BJ (cell line): ENCODE measurements at regions not wholly inside any gene's neighbourhood (a gene's known extent, or its start where the extent isn't known, plus 50 kb on each side); places are given as distances from the start of the nearest gene placed in this dataset.

Source experiments
- CTCF ChIA-PET: fragments of 350-600 bp; formaldehyde crosslinking; extraction: SDS; loops from one replicate; lab custom pipeline; 2021; ENCODE audit warnings: antibody characterized with exemption, inconsistent platforms; lab: Yijun Ruan, JAX
- POLR2A ChIA-PET: fragments of 300-600 bp; sonication (Branson Sonifier 250); formaldehyde crosslinking; extraction: SDS; loops from one replicate; lab custom pipeline; 2021; ENCODE audit warnings: antibody characterized with exemption; lab: Charles Lee
- DNase-seq: peaks from one replicate; pipeline ENCODE4 v3.0.0-alpha.2; 2011; ENCODE audit warnings: low read depth
- H3K27me3 ChIP-seq: 2 replicates; pipeline ENCODE4 v1.6.0; 2011; ENCODE audit warnings: low read length; ENCODE audit not compliant: control insufficient read depth, insufficient read depth
- H3K36me3 ChIP-seq: 2 replicates; pipeline ENCODE4 v1.5.1; 2011; ENCODE audit warnings: low read length; ENCODE audit not compliant: control insufficient read depth, insufficient read depth
- H3K4me3 ChIP-seq: 2 replicates; pipeline ENCODE4 v1.5.1; 2011; ENCODE audit warnings: low read depth, mild to moderate bottlenecking, control low read depth, low read length
- CTCF ChIP-seq: IDR thresholded peaks from 2 replicates; pipeline ENCODE4 v1.5.1; 2011; ENCODE audit warnings: low read depth, mild to moderate bottlenecking, control low read depth, inconsistent platforms, low read length, moderate library complexity; ENCODE audit not compliant: insufficient read depth

- no peak for TF ChIP-seq CTCF
- Histone ChIP-seq H3K27me3 (no peaks in the 10 kb centered on the region), H3K4me3 (no peak overlapping the region), H3K36me3 (no peaks in the 10 kb centered on the region)
- ChIA-PET POLR2A (no interaction called here), CTCF (no interaction called here)
- DNase-seq, result no peak
These were observed 1054.4 kb downstream of the AMY1C start for GRCh38 chr1:104804147-104804546.

- Histone ChIP-seq H3K4me3 (no peak overlapping the region), H3K27me3 (no peaks in the 10 kb centered on the region), H3K36me3 (no peaks in the 10 kb centered on the region)
- no peak for DNase-seq
- TF ChIP-seq CTCF, result no peak
- ChIA-PET POLR2A (no interaction called here), CTCF (interaction anchor here (1.6 kb wide), 1 partner anchor 17 kb away, joined by 4 read pairs; no protein-coding TSS in a partner anchor)
These were observed 1057.9 kb downstream of the AMY1C start for GRCh38 chr1:104807590-104807989.

GRCh38 chr1:104825401-104825800 is 1075.7 kb downstream of the AMY1C start:
- TF ChIP-seq CTCF, result no peak
- POLR2A ChIA-PET, result no interaction called here
- Histone ChIP-seq H3K4me3 (no peak overlapping the region), H3K36me3 (no peaks in the 10 kb centered on the region), H3K27me3 (no peaks in the 10 kb centered on the region)
- DNase-seq, result no peak
- CTCF ChIA-PET, result interaction anchor here (0.6 kb wide), 1 partner anchor 119 kb away, joined by 3 read pairs; no protein-coding TSS in a partner anchor

- H3K36me3 ChIP-seq, result no peaks in the 10 kb centered on the region
- no peak overlapping the region for H3K4me3 ChIP-seq
- DNase-seq, result no peak
- no peak for TF ChIP-seq CTCF
- CTCF ChIA-PET, result no interaction called here
- POLR2A ChIA-PET, result no interaction called here
- H3K27me3 ChIP-seq, result no peaks in the 10 kb centered on the region
These were observed 1080.8 kb downstream of the AMY1C start for GRCh38 chr1:104830534-104830933.

- TF ChIP-seq CTCF, result no peak
- no peak for DNase-seq
- CTCF ChIA-PET, result no interaction called here
- Histone ChIP-seq H3K36me3 (no peaks in the 10 kb centered on the region), H3K27me3 (no peaks in the 10 kb centered on the region), H3K4me3 (no peak overlapping the region)
- POLR2A ChIA-PET, result no interaction called here
These were observed 1102.5 kb downstream of the AMY1C start for GRCh38 chr1:104852151-104852550.
